ENCODE measurements at regions not wholly inside any gene's neighbourhood (a gene's known extent, or its start where the extent isn't known, plus 50 kb on each side); places are given as distances from the start of the nearest gene placed in this dataset.

- no peak overlapping the region for H3K27ac ChIP-seq (ENCODE audit: low read length in 2 of 2)
- H3K27me3 ChIP-seq (replicated peaks in 1 of 4; ENCODE audit: control extremely low read depth in 1 of 4, control insufficient read depth in 3 of 4, insufficient read depth in 4 of 4, low read length in 3 of 4), result no peaks in the 10 kb centered on the region
- DNase-seq (no peak), ATAC-seq (ENCODE audit: low read depth) (no peak)
- H4K20me1 ChIP-seq (ENCODE audit: control insufficient read depth, insufficient read depth, low read length, poor library complexity, severe bottlenecking), result no peaks in the 10 kb centered on the region
- TF ChIP-seq EZH2 (IDR thresholded peaks at IDR 0.05; ENCODE audit: borderline replicate concordance, insufficient read depth, low read depth, low read length, poor library complexity, severe bottlenecking), result no peak
- TF ChIP-seq, protein P1, sequence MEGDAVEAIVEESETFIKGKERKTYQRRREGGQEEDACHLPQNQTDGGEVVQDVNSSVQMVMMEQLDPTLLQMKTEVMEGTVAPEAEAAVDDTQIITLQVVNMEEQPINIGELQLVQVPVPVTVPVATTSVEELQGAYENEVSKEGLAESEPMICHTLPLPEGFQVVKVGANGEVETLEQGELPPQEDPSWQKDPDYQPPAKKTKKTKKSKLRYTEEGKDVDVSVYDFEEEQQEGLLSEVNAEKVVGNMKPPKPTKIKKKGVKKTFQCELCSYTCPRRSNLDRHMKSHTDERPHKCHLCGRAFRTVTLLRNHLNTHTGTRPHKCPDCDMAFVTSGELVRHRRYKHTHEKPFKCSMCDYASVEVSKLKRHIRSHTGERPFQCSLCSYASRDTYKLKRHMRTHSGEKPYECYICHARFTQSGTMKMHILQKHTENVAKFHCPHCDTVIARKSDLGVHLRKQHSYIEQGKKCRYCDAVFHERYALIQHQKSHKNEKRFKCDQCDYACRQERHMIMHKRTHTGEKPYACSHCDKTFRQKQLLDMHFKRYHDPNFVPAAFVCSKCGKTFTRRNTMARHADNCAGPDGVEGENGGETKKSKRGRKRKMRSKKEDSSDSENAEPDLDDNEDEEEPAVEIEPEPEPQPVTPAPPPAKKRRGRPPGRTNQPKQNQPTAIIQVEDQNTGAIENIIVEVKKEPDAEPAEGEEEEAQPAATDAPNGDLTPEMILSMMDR (IDR thresholded peaks at IDR 0.05), result no peak
- H3K9me3 ChIP-seq (ENCODE audit: control extremely low read depth in 1 of 3, control insufficient read depth in 2 of 3, insufficient read depth in 1 of 3, low read length in 2 of 3), result peaks cover 0 to 3% (median 0%) of the 10 kb centered on the region in 3 donors
- H3K9ac ChIP-seq (ENCODE audit: low read length), result no peak overlapping the region
- Mint-ChIP-seq H3K9me3 (ENCODE audit: insufficient read depth) (no peaks in the 10 kb centered on the region), H3K4me3 (no peak overlapping the region), H3K4me1 (no peaks in the 10 kb centered on the region), H3K27ac (no peak overlapping the region), H3K27me3 (peaks cover 8% of the 10 kb centered on the region)
- intact Hi-C loops (cut with micrococcal nuclease), result no loop called here
- no CpG with 5 or more reads among the region's 1 CpG for WGBS (ENCODE audit: insufficient coverage)
- no peaks in the 10 kb centered on the region for H3K36me3 ChIP-seq (replicated peaks in 1 of 2; ENCODE audit: control extremely low read depth in 1 of 2, control insufficient read depth in 1 of 2, extremely low read depth in 1 of 2, insufficient read depth in 2 of 2, low read length in 1 of 2)
- POLR2A ChIA-PET, result no interaction called here
- no peak overlapping the region for H3K4me3 ChIP-seq (ENCODE audit: control extremely low read depth in 1 of 5, extremely low read depth in 1 of 5, insufficient read depth in 1 of 5, low read depth in 2 of 5, low read length in 4 of 5)
- no peak overlapping the region for H3K4me2 ChIP-seq (replicated peaks; ENCODE audit: low read depth, low read length, poor library complexity, severe bottlenecking)
- CTCF ChIA-PET, result no interaction called here
- no peaks in the 10 kb centered on the region for H3K79me2 ChIP-seq (ENCODE audit: control insufficient read depth, insufficient read depth, low read length)
- no peak overlapping the region for H2AFZ ChIP-seq (ENCODE audit: insufficient read depth, low read depth, low read length, poor library complexity, severe bottlenecking)
- no peaks in the 10 kb centered on the region for H3K4me1 ChIP-seq (ENCODE audit: control insufficient read depth in 2 of 2, insufficient read depth in 2 of 2, low read length in 2 of 2)
Measured at GRCh38 chr2:172288603-172289002, 138.8 kb upstream of the ITGA6 start.

DNA sequence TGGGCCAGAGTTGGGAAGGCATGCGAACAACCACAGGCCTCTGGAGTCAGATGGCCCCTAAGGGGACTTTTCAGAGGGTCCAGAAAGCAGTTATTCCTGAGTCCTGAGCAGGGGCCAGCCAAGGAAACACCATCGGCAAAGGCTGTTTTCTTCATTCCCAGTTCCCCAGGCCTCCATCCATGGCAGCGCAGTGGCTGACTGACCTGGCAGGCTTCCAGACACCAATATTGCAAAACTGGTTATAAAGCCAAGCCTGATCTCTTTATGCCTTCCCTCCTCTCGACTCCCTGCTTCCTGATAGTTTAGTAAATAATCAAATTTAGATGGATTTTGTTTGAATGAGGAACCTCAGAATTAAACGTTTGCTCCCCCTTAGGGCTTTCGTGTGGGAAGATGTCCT is 133.4 kb upstream of the ITGA6 start:
- intact Hi-C loops (cut with micrococcal nuclease), result no loop called here
- Histone ChIP-seq H3K27ac (ENCODE audit: low read length in 2 of 2) (no peak overlapping the region), H3K9me3 (ENCODE audit: control extremely low read depth in 1 of 3, control insufficient read depth in 2 of 3, insufficient read depth in 1 of 3, low read length in 2 of 3) (peaks cover 0 to 3% (median 0%) of the 10 kb centered on the region in 3 donors), H3K9ac (ENCODE audit: low read length) (no peak overlapping the region), H3K79me2 (ENCODE audit: control insufficient read depth, insufficient read depth, low read length) (no peaks in the 10 kb centered on the region), H3K4me1 (ENCODE audit: control insufficient read depth in 2 of 2, insufficient read depth in 2 of 2, low read length in 2 of 2) (no peaks in the 10 kb centered on the region), H3K4me3 (ENCODE audit: control extremely low read depth in 1 of 5, extremely low read depth in 1 of 5, insufficient read depth in 1 of 5, low read depth in 2 of 5, low read length in 4 of 5) (no peak overlapping the region), H3K4me2 (replicated peaks; ENCODE audit: low read depth, low read length, poor library complexity, severe bottlenecking) (no peak overlapping the region), H3K27me3 (replicated peaks in 1 of 4; ENCODE audit: control extremely low read depth in 1 of 4, control insufficient read depth in 3 of 4, insufficient read depth in 4 of 4, low read length in 3 of 4) (peaks cover 0 to 12% (median 1%) of the 10 kb centered on the region in 4 experiments), H3K36me3 (replicated peaks in 1 of 2; ENCODE audit: control extremely low read depth in 1 of 2, control insufficient read depth in 1 of 2, extremely low read depth in 1 of 2, insufficient read depth in 2 of 2, low read length in 1 of 2) (no peaks in the 10 kb centered on the region), H2AFZ (ENCODE audit: insufficient read depth, low read depth, low read length, poor library complexity, severe bottlenecking) (no peak overlapping the region), H4K20me1 (ENCODE audit: control insufficient read depth, insufficient read depth, low read length, poor library complexity, severe bottlenecking) (no peaks in the 10 kb centered on the region)
- Mint-ChIP-seq H3K27me3 (peaks cover 32% of the 10 kb centered on the region), H3K27ac (no peak overlapping the region), H3K4me3 (no peak overlapping the region), H3K4me1 (no peaks in the 10 kb centered on the region), H3K9me3 (ENCODE audit: insufficient read depth) (no peaks in the 10 kb centered on the region)
- WGBS (ENCODE audit: insufficient coverage), result 64% methylated on average over 3 of the region's 6 CpGs
- no peak for TF ChIP-seq EZH2 (IDR thresholded peaks at IDR 0.05; ENCODE audit: borderline replicate concordance, insufficient read depth, low read depth, low read length, poor library complexity, severe bottlenecking)
- TF ChIP-seq, protein P1 (IDR thresholded peaks at IDR 0.05), result no peak
- ChIA-PET POLR2A (no interaction called here), CTCF (no interaction called here)
- DNase-seq (no peak), ATAC-seq (ENCODE audit: low read depth) (no peak)
